Stimulated activated naive CD8-positive, alpha-beta T cell treated with anti-CD3 and anti-CD28 coated beads, Interleukin-15, amount 100 ng/mL, for 72 hours (primary cell): ENCODE measurements at regions not wholly inside any gene's neighbourhood (a gene's known extent, or its start where the extent isn't known, plus 50 kb on each side); places are given as distances from the start of the nearest gene placed in this dataset.

ENCODE experiments used
- ATAC-seq: fragments of 150-1000 bp; cut with Tn5 transposase; 2 replicates; pipeline ENCODE4 v1.10.0; 2021; ENCODE audit warnings: mild to moderate bottlenecking, moderate library complexity
- DNase-seq, 2 donors: peaks; one replicate each; pipeline ENCODE4 v3.0.0; 2021 to 2022
- H3K27ac Mint-ChIP-seq, 2 donors: one replicate each; pipeline ENCODE4 v1.8.0; 2022; ENCODE audit warnings: mild to moderate bottlenecking in 2 of 2, mixed read lengths in 2 of 2, moderate library complexity in 2 of 2
- H3K27me3 Mint-ChIP-seq: one replicate; pipeline ENCODE4 v1.8.0; 2022; ENCODE audit warnings: mixed read lengths
- H3K4me1 Mint-ChIP-seq: one replicate; pipeline ENCODE4 v1.8.0; 2022; ENCODE audit warnings: mild to moderate bottlenecking, mixed read lengths
- H3K4me3 Mint-ChIP-seq, 2 donors: one replicate each; pipeline ENCODE4 v1.8.0; 2022; ENCODE audit warnings: mild to moderate bottlenecking in 2 of 2, mixed read lengths in 2 of 2, moderate library complexity in 1 of 2
- H3K9me3 Mint-ChIP-seq, 2 donors: one replicate each; pipeline ENCODE4 v1.8.0; 2022; ENCODE audit warnings: mixed read lengths in 2 of 2

GRCh38 chr5:167755420-167755819, 536.0 kb upstream of the WWC1 start:
- no peak for DNase-seq
- Mint-ChIP-seq H3K4me1 (no peaks in the 10 kb centered on the region), H3K27ac (no peak overlapping the region), H3K9me3 (peaks cover 0 to 7% of the 10 kb centered on the region in 2 donors), H3K4me3 (no peak overlapping the region), H3K27me3 (no peaks in the 10 kb centered on the region)
- no peak for ATAC-seq

- no peak for DNase-seq
- Mint-ChIP-seq H3K4me1 (no peaks in the 10 kb centered on the region), H3K9me3 (peaks cover 4 to 7% of the 10 kb centered on the region in 2 donors), H3K27ac (no peak overlapping the region), H3K4me3 (no peak overlapping the region), H3K27me3 (no peaks in the 10 kb centered on the region)
- ATAC-seq = no peak
Measured at GRCh38 chr5:167759057-167759821, 532.2 kb upstream of the WWC1 start.

GRCh38 chr5:167763772-167764171, 527.7 kb upstream of the WWC1 start:
- ATAC-seq (no peak), DNase-seq (no peak)
- H3K27me3 Mint-ChIP-seq = no peaks in the 10 kb centered on the region
- no peaks in the 10 kb centered on the region for H3K4me1 Mint-ChIP-seq
- H3K9me3 Mint-ChIP-seq = peaks cover 4 to 15% of the 10 kb centered on the region in 2 donors
- H3K27ac Mint-ChIP-seq = no peak overlapping the region
- H3K4me3 Mint-ChIP-seq = no peak overlapping the region

- Mint-ChIP-seq H3K4me3 (no peak overlapping the region), H3K4me1 (no peaks in the 10 kb centered on the region), H3K27me3 (no peaks in the 10 kb centered on the region), H3K27ac (no peak overlapping the region), H3K9me3 (peaks cover 4 to 9% of the 10 kb centered on the region in 2 donors)
- DNase-seq = no peak
- no peak for ATAC-seq
Measured at GRCh38 chr5:167764641-167765289, 526.7 kb upstream of the WWC1 start.

GRCh38 chr5:167765352-167765751, 526.1 kb upstream of the WWC1 start:
- ATAC-seq (no peak), DNase-seq (no peak)
- Mint-ChIP-seq H3K4me3 (no peak overlapping the region), H3K4me1 (no peaks in the 10 kb centered on the region), H3K27me3 (no peaks in the 10 kb centered on the region), H3K9me3 (peaks cover 7 to 15% of the 10 kb centered on the region in 2 donors), H3K27ac (no peak overlapping the region)

GRCh38 chr5:167766957-167767356, 524.5 kb upstream of the WWC1 start:
- DNase-seq (no peak), ATAC-seq (no peak)
- H3K9me3 Mint-ChIP-seq = peaks cover 6 to 15% of the 10 kb centered on the region in 2 donors
- no peak overlapping the region for H3K4me3 Mint-ChIP-seq
- no peaks in the 10 kb centered on the region for H3K4me1 Mint-ChIP-seq
- H3K27me3 Mint-ChIP-seq = no peaks in the 10 kb centered on the region
- no peak overlapping the region for H3K27ac Mint-ChIP-seq

- Mint-ChIP-seq H3K27me3 (no peaks in the 10 kb centered on the region), H3K27ac (no peak overlapping the region), H3K4me3 (no peak overlapping the region), H3K9me3 (peaks cover 3 to 15% of the 10 kb centered on the region in 2 donors), H3K4me1 (no peaks in the 10 kb centered on the region)
- DNase-seq (no peak), ATAC-seq (no peak)
Measured at GRCh38 chr5:167767795-167768194, 523.6 kb upstream of the WWC1 start.

- Mint-ChIP-seq H3K9me3 (peaks cover 3 to 15% of the 10 kb centered on the region in 2 donors), H3K27ac (no peak overlapping the region), H3K4me1 (no peaks in the 10 kb centered on the region), H3K4me3 (no peak overlapping the region), H3K27me3 (no peaks in the 10 kb centered on the region)
- no peak for ATAC-seq
- no peak for DNase-seq
Measured at GRCh38 chr5:167769846-167770413, 521.5 kb upstream of the WWC1 start.

- no peak overlapping the region for H3K4me3 Mint-ChIP-seq
- DNase-seq (no peak), ATAC-seq (no peak)
- H3K27ac Mint-ChIP-seq = no peak overlapping the region
- H3K9me3 Mint-ChIP-seq = peaks cover 3 to 15% of the 10 kb centered on the region in 2 donors
- H3K27me3 Mint-ChIP-seq = no peaks in the 10 kb centered on the region
- H3K4me1 Mint-ChIP-seq = no peaks in the 10 kb centered on the region
Measured at GRCh38 chr5:167770461-167770860, 521.0 kb upstream of the WWC1 start.

- H3K27me3 Mint-ChIP-seq = no peaks in the 10 kb centered on the region
- H3K4me3 Mint-ChIP-seq = no peak overlapping the region
- no peak overlapping the region for H3K27ac Mint-ChIP-seq
- DNase-seq = no peak
- no peaks in the 10 kb centered on the region for H3K4me1 Mint-ChIP-seq
- no peak for ATAC-seq
- H3K9me3 Mint-ChIP-seq = peaks cover 3 to 6% of the 10 kb centered on the region in 2 donors
Measured at GRCh38 chr5:167771571-167771970, 519.9 kb upstream of the WWC1 start.

GRCh38 chr5:167773668-167774301, 517.7 kb upstream of the WWC1 start:
- Mint-ChIP-seq H3K9me3 (peaks cover 3 to 6% of the 10 kb centered on the region in 2 donors), H3K4me3 (no peak overlapping the region), H3K27me3 (no peaks in the 10 kb centered on the region), H3K4me1 (no peaks in the 10 kb centered on the region), H3K27ac (no peak overlapping the region)
- no peak for ATAC-seq
- DNase-seq = no peak

- ATAC-seq (no peak), DNase-seq (no peak)
- no peaks in the 10 kb centered on the region for H3K9me3 Mint-ChIP-seq
- no peaks in the 10 kb centered on the region for H3K4me1 Mint-ChIP-seq
- no peak overlapping the region for H3K27ac Mint-ChIP-seq
- H3K27me3 Mint-ChIP-seq = no peaks in the 10 kb centered on the region
- no peak overlapping the region for H3K4me3 Mint-ChIP-seq
Measured at GRCh38 chr5:167777746-167778145, 513.7 kb upstream of the WWC1 start.

- no peak overlapping the region for H3K27ac Mint-ChIP-seq
Measured at GRCh38 chr5:167778228-167778627, 513.2 kb upstream of the WWC1 start.

GRCh38 chr5:167779644-167780043, 511.8 kb upstream of the WWC1 start:
- Mint-ChIP-seq H3K9me3 (no peaks in the 10 kb centered on the region), H3K4me1 (no peaks in the 10 kb centered on the region), H3K27ac (no peak overlapping the region), H3K4me3 (no peak overlapping the region), H3K27me3 (no peaks in the 10 kb centered on the region)
- ATAC-seq = no peak
- DNase-seq = no peak

More at GRCh38 chr5:167778228-167778627, 513.2 kb upstream of the WWC1 start:
- no peaks in the 10 kb centered on the region for H3K4me1 Mint-ChIP-seq
- H3K9me3 Mint-ChIP-seq = no peaks in the 10 kb centered on the region
- H3K27me3 Mint-ChIP-seq = no peaks in the 10 kb centered on the region
- no peak overlapping the region for H3K4me3 Mint-ChIP-seq
- DNase-seq (no peak), ATAC-seq (no peak)

GRCh38 chr5:167780177-167780576, 511.3 kb upstream of the WWC1 start:
- DNase-seq (no peak), ATAC-seq (no peak)
- Mint-ChIP-seq H3K9me3 (no peaks in the 10 kb centered on the region), H3K27ac (no peak overlapping the region), H3K4me3 (no peak overlapping the region), H3K4me1 (no peaks in the 10 kb centered on the region), H3K27me3 (no peaks in the 10 kb centered on the region)
